ENCODE measurements at regions not wholly inside any gene's neighbourhood (a gene's known extent, or its start where the extent isn't known, plus 50 kb on each side); places are given as distances from the start of the nearest gene placed in this dataset.

- H3K9me3 ChIP-seq: no peaks in the 10 kb centered on the region
- no peak for DNase-seq (ENCODE audit: low spot score)
- no peaks in the 10 kb centered on the region for H3K27me3 ChIP-seq
- no peak overlapping the region for H3K4me3 ChIP-seq
- no peaks in the 10 kb centered on the region for H3K36me3 ChIP-seq
- no peak overlapping the region for H3K27ac ChIP-seq
- no peak for TF ChIP-seq CTCF (IDR thresholded peaks at IDR 0.05)
- H3K4me1 ChIP-seq: no peaks in the 10 kb centered on the region
Observed at GRCh38 chr1:4546911-4547310, 107.5 kb upstream of the AJAP1 start.

- Histone ChIP-seq H3K27ac (no peak overlapping the region), H3K9me3 (no peaks in the 10 kb centered on the region), H3K4me1 (no peaks in the 10 kb centered on the region), H3K4me3 (no peak overlapping the region), H3K27me3 (no peaks in the 10 kb centered on the region), H3K36me3 (no peaks in the 10 kb centered on the region)
- no peak for DNase-seq (ENCODE audit: low spot score)
- no peak for TF ChIP-seq CTCF (IDR thresholded peaks at IDR 0.05)
Observed at GRCh38 chr1:4549930-4550329, 104.5 kb upstream of the AJAP1 start.

- H3K4me3 ChIP-seq: no peak overlapping the region
- H3K9me3 ChIP-seq: no peaks in the 10 kb centered on the region
- no peak for DNase-seq (ENCODE audit: low spot score)
- no peak overlapping the region for H3K27ac ChIP-seq
- H3K36me3 ChIP-seq: no peaks in the 10 kb centered on the region
- H3K27me3 ChIP-seq: no peaks in the 10 kb centered on the region
- TF ChIP-seq CTCF (IDR thresholded peaks at IDR 0.05): no peak
- no peaks in the 10 kb centered on the region for H3K4me1 ChIP-seq
Observed at GRCh38 chr1:4550941-4551340, 103.5 kb upstream of the AJAP1 start.

GRCh38 chr1:4551706-4552105 lies 102.7 kb upstream of the AJAP1 start:
- Histone ChIP-seq H3K9me3 (no peaks in the 10 kb centered on the region), H3K4me1 (no peaks in the 10 kb centered on the region), H3K36me3 (no peaks in the 10 kb centered on the region), H3K4me3 (no peak overlapping the region), H3K27me3 (no peaks in the 10 kb centered on the region), H3K27ac (no peak overlapping the region)
- peak; percentile 28 for DNase-seq (ENCODE audit: low spot score)
- no peak for TF ChIP-seq CTCF (IDR thresholded peaks at IDR 0.05)

- Histone ChIP-seq H3K4me3 (no peak overlapping the region), H3K36me3 (no peaks in the 10 kb centered on the region), H3K27me3 (no peaks in the 10 kb centered on the region), H3K27ac (no peak overlapping the region), H3K9me3 (no peaks in the 10 kb centered on the region), H3K4me1 (no peaks in the 10 kb centered on the region)
- TF ChIP-seq CTCF (IDR thresholded peaks at IDR 0.05): no peak
- DNase-seq (ENCODE audit: low spot score): no peak
Observed at GRCh38 chr1:4553761-4554160, 100.6 kb upstream of the AJAP1 start.

DNA sequence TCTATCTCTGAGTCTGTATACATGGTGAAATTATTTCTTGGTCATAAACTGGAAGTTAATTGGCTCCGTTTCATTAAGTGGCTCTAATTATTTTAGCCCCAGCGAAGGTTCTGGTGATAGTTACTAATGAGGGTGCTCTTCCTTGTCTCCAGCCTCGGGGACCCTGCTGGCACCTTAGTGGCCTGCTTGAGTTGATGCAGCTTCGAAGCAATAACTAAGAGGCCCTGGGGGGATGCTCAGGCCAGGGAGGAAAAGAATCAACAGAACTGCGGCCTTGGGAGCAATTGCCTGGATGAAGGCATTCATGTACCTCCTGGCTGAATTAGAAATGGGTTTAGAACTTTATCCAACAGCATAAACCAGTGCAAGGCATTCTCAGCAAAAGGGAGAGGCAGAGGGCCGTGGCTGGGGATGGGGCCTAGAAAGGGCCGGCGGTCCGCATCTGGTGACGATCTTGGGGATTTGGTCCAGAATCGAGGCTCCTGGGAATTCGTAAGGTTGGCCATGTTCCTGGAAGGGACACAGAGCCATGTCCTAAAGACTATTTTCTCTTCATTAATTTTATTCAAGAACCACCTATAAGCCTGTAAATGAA lies 100.0 kb upstream of the AJAP1 start:
- Histone ChIP-seq H3K9me3 (no peaks in the 10 kb centered on the region), H3K36me3 (no peaks in the 10 kb centered on the region), H3K27me3 (no peaks in the 10 kb centered on the region), H3K4me1 (no peaks in the 10 kb centered on the region), H3K27ac (no peak overlapping the region), H3K4me3 (no peak overlapping the region)
- DNase-seq (ENCODE audit: low spot score): no peak
- no peak for TF ChIP-seq CTCF (IDR thresholded peaks at IDR 0.05)
